IPS-18a (cell line): ENCODE measurements at regions not wholly inside any gene's neighbourhood (a gene's known extent, or its start where the extent isn't known, plus 50 kb on each side); places are given as distances from the start of the nearest gene placed in this dataset.
"Not testable (repeated sequence)": the region's sequence is repeated elsewhere in the genome, so short reads cannot be mapped to it uniquely, and the experiment has no call there.

Experiments
- H3K27ac ChIP-seq: one replicate; pipeline ENCODE4 v1.5.1; 2013; ENCODE audit warnings: low read length
- H3K27me3 ChIP-seq: one replicate; pipeline ENCODE4 v1.6.1; 2013; ENCODE audit warnings: mild to moderate bottlenecking, low read length; ENCODE audit not compliant: control insufficient read depth, insufficient read depth
- H3K36me3 ChIP-seq: one replicate; pipeline ENCODE4 v1.6.1; 2013; ENCODE audit warnings: low read depth, low read length; ENCODE audit not compliant: control insufficient read depth
- H3K4me1 ChIP-seq: one replicate; pipeline ENCODE4 v1.6.1; 2013; ENCODE audit warnings: low read depth, low read length; ENCODE audit not compliant: control insufficient read depth
- H3K4me3 ChIP-seq: one replicate; pipeline ENCODE4 v1.5.1; 2013; ENCODE audit warnings: low read length
- H3K9ac ChIP-seq: one replicate; pipeline ENCODE4 v1.6.1; 2013; ENCODE audit warnings: mild to moderate bottlenecking, low read length, moderate library complexity
- H3K9me3 ChIP-seq: one replicate; pipeline ENCODE4 v1.6.1; 2013; ENCODE audit warnings: low read depth, low read length; ENCODE audit not compliant: control insufficient read depth

GRCh38 chr19:30959011-30959410 is 390.2 kb downstream of the TSHZ3 start:
- Histone ChIP-seq H3K4me3 (no peak overlapping the region), H3K36me3 (no peaks in the 10 kb centered on the region), H3K9me3 (no peaks in the 10 kb centered on the region), H3K9ac (no peak overlapping the region), H3K27me3 (no peaks in the 10 kb centered on the region), H3K4me1 (peaks cover 9% of the 10 kb centered on the region), H3K27ac (no peak overlapping the region)

- Histone ChIP-seq H3K4me1 (peaks cover 15% of the 10 kb centered on the region), H3K27ac (no peak overlapping the region), H3K9me3 (no peaks in the 10 kb centered on the region), H3K9ac (no peak overlapping the region), H3K27me3 (no peaks in the 10 kb centered on the region), H3K36me3 (no peaks in the 10 kb centered on the region), H3K4me3 (no peak overlapping the region)
Measured at GRCh38 chr19:30955112-30956104, 393.8 kb downstream of the TSHZ3 start.

GRCh38 chr19:30944276-30944932 is 404.8 kb downstream of the TSHZ3 start:
- not testable (repeated sequence) for H3K9me3 ChIP-seq, H3K36me3 ChIP-seq, H3K4me3 ChIP-seq, H3K4me1 ChIP-seq, H3K9ac ChIP-seq, H3K27me3 ChIP-seq, H3K27ac ChIP-seq

- Histone ChIP-seq H3K4me1 (no peaks in the 10 kb centered on the region), H3K9ac (no peak overlapping the region), H3K27ac (no peak overlapping the region), H3K27me3 (no peaks in the 10 kb centered on the region), H3K9me3 (no peaks in the 10 kb centered on the region), H3K36me3 (no peaks in the 10 kb centered on the region), H3K4me3 (no peak overlapping the region)
Measured at GRCh38 chr19:30943101-30943843, 406.0 kb downstream of the TSHZ3 start.

- no peak overlapping the region for H3K4me3 ChIP-seq
Measured at GRCh38 chr19:30942636-30943035, 406.6 kb downstream of the TSHZ3 start.

GRCh38 chr19:30941591-30941990 is 407.6 kb downstream of the TSHZ3 start:
- Histone ChIP-seq H3K36me3 (no peaks in the 10 kb centered on the region), H3K27me3 (no peaks in the 10 kb centered on the region), H3K9ac (no peak overlapping the region), H3K4me1 (no peaks in the 10 kb centered on the region), H3K4me3 (no peak overlapping the region), H3K27ac (no peak overlapping the region), H3K9me3 (no peaks in the 10 kb centered on the region)

More at GRCh38 chr19:30942636-30943035, 406.6 kb downstream of the TSHZ3 start:
- no peaks in the 10 kb centered on the region for H3K9me3 ChIP-seq
- H3K9ac ChIP-seq = no peak overlapping the region
- no peaks in the 10 kb centered on the region for H3K36me3 ChIP-seq
- no peaks in the 10 kb centered on the region for H3K27me3 ChIP-seq
- no peak overlapping the region for H3K27ac ChIP-seq
- no peaks in the 10 kb centered on the region for H3K4me1 ChIP-seq

GRCh38 chr19:30936276-30936675 is 413.0 kb downstream of the TSHZ3 start:
- Histone ChIP-seq H3K36me3 (no peaks in the 10 kb centered on the region), H3K9me3 (no peaks in the 10 kb centered on the region), H3K27me3 (no peaks in the 10 kb centered on the region), H3K4me3 (no peak overlapping the region), H3K27ac (no peak overlapping the region), H3K9ac (no peak overlapping the region), H3K4me1 (no peaks in the 10 kb centered on the region)

DNA sequence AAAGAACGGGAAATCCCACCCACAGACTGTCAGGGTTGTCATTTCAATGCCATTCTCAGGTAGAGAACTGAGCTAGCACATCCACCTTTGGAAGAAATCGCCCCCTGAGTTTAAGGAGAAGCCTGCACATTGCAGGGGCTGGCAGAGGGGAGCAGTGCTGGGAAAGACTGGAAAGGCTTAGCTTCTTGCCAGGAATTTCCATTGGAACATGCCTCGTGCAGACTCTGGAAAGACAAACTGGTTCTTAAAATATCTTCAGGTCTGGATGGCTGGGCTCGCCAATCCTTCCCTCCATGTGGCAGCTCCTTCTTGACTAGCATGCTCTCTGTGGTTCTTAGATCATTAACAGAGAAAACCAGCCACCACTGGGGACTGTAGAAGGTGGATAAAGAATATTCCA is 414.1 kb downstream of the TSHZ3 start:
- Histone ChIP-seq H3K27ac (no peak overlapping the region), H3K36me3 (no peaks in the 10 kb centered on the region), H3K27me3 (no peaks in the 10 kb centered on the region), H3K4me3 (no peak overlapping the region), H3K9me3 (no peaks in the 10 kb centered on the region), H3K4me1 (no peaks in the 10 kb centered on the region), H3K9ac (no peak overlapping the region)

GRCh38 chr19:30933454-30933853 is 415.8 kb downstream of the TSHZ3 start:
- H3K9me3 ChIP-seq = not testable (repeated sequence)

DNA sequence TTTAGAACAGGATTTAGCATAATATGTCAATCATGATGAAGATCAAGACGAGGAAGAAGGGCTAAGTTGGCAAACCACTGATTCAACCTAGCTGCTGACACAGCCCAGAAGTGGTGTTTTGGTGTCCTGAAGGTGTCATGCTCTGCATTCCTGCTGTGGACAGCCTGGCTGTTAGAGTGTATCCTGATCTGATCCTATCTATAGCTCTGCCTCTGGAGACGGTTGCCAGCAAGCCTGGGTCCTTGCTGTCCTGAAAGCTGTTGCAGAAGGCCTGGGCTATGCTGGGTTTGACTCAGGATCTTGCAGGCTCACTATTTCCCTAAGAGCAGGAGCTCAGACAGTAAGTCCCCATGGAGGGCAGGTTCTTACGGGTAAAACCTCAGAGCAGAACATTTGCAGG is 416.4 kb downstream of the TSHZ3 start:
- Histone ChIP-seq H3K9ac (no peak overlapping the region), H3K9me3 (peaks cover 8% of the 10 kb centered on the region)

More at GRCh38 chr19:30933454-30933853, 415.8 kb downstream of the TSHZ3 start:
- not testable (repeated sequence) for H3K4me1 ChIP-seq, H3K27ac ChIP-seq, H3K36me3 ChIP-seq, H3K27me3 ChIP-seq, H3K9ac ChIP-seq, H3K4me3 ChIP-seq

GRCh38 chr19:30930941-30931706 is 418.1 kb downstream of the TSHZ3 start:
- Histone ChIP-seq H3K27me3 (no peaks in the 10 kb centered on the region), H3K9me3 (peaks cover 8% of the 10 kb centered on the region), H3K4me1 (no peaks in the 10 kb centered on the region)

More for the DNA sequence above, 416.4 kb downstream of the TSHZ3 start:
- Histone ChIP-seq H3K36me3 (no peaks in the 10 kb centered on the region), H3K4me3 (no peak overlapping the region), H3K4me1 (no peaks in the 10 kb centered on the region), H3K27me3 (no peaks in the 10 kb centered on the region), H3K27ac (no peak overlapping the region)

More at GRCh38 chr19:30930941-30931706, 418.1 kb downstream of the TSHZ3 start:
- Histone ChIP-seq H3K9ac (no peak overlapping the region), H3K27ac (no peak overlapping the region), H3K4me3 (no peak overlapping the region), H3K36me3 (no peaks in the 10 kb centered on the region)
